ENCODE measurements at regions not wholly inside any gene's neighbourhood (a gene's known extent, or its start where the extent isn't known, plus 50 kb on each side); places are given as distances from the start of the nearest gene placed in this dataset.

- H3K27me3 ChIP-seq = no peaks in the 10 kb centered on the region
- DNase-seq = no peak
- no peak overlapping the region for H3K4me3 ChIP-seq (ENCODE audit: low read depth, low read length)
- no peaks in the 10 kb centered on the region; the same call in 1 of the 2 replicates for H3K9me3 ChIP-seq
- H3K4me1 ChIP-seq = no peaks in the 10 kb centered on the region
- no peak for TF ChIP-seq CTCF (IDR thresholded peaks at IDR 0.05; ENCODE audit: low read depth, low read length)
- H3K36me3 ChIP-seq = no peaks in the 10 kb centered on the region
Observed at GRCh38 chr2:228545041-228545747, 363.7 kb upstream of the SPHKAP start.

DNA sequence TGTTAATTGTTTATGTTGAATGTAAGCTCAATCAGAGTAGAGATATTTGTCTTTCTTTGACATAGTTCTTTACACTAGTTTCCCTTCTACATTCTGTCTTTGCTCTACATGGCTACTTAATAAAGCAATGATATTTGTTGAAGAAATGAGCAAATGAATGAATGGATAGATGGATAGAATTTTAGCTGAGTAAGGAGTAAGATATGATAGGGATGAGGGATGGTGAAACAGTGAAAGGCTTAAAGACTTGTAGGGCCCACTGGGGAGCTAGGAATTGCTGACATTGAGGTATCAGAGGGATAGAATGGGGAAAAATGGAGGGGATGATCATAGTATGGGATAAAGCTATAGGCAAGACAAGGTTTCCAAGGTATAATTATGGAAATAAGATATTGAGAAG lies 361.6 kb upstream of the SPHKAP start:
- H3K36me3 ChIP-seq = no peaks in the 10 kb centered on the region
- no peak overlapping the region for H3K4me3 ChIP-seq (ENCODE audit: low read depth, low read length)
- H3K9me3 ChIP-seq = no peaks in the 10 kb centered on the region; the same call in 1 of the 2 replicates
- no peaks in the 10 kb centered on the region for H3K4me1 ChIP-seq
- no peaks in the 10 kb centered on the region for H3K27me3 ChIP-seq
- no peak for TF ChIP-seq CTCF (IDR thresholded peaks at IDR 0.05; ENCODE audit: low read depth, low read length)
- DNase-seq = no peak

DNA sequence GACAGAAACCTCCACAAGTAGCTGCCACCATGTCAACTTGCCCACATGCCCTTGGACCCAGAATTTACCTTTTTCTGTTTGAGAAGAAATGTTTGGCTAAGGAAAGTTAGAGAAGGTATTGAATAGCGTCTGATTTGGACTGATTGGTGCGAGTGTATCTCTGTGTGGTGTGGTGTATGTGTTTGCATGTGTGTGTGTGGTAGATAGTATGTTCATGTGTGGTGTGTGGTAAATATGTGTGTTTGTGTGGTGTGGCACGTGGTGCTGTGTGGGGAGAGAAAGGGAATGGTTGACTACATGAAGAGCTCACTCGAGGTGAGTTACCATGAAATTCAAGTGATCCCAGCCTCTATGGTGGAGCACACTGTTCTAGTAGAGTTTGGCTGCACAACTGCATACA lies 360.8 kb upstream of the SPHKAP start:
- Histone ChIP-seq H3K36me3 (no peaks in the 10 kb centered on the region), H3K4me3 (ENCODE audit: low read depth, low read length) (no peak overlapping the region), H3K9me3 (no peaks in the 10 kb centered on the region; the same call in 1 of the 2 replicates), H3K4me1 (no peaks in the 10 kb centered on the region), H3K27me3 (no peaks in the 10 kb centered on the region)
- TF ChIP-seq CTCF (IDR thresholded peaks at IDR 0.05; ENCODE audit: low read depth, low read length) = no peak
- no peak for DNase-seq

DNA sequence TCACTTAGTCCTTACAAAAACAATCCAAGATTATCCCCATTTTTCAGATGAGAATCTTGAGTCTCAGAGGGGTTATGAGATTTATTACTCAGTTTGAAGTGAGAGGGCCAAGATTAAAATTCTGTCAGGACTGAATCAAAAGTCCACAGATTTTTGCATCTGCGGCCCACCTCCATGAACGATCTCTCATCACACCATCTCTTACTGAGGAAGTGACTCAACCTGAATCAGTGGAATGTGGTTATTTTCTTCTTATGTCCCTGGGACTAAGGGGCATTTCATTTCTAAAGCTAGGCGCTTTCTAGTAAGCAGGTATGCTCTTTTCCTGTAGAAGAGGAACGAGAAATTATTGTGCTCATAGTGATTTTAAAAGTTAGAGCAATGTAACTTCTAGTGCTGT lies 360.3 kb upstream of the SPHKAP start:
- H3K4me1 ChIP-seq = no peaks in the 10 kb centered on the region
- no peaks in the 10 kb centered on the region for H3K27me3 ChIP-seq
- no peaks in the 10 kb centered on the region for H3K36me3 ChIP-seq
- no peak overlapping the region for H3K4me3 ChIP-seq (ENCODE audit: low read depth, low read length)
- DNase-seq = no peak
- H3K9me3 ChIP-seq = no peaks in the 10 kb centered on the region; the same call in 1 of the 2 replicates
- no peak for TF ChIP-seq CTCF (IDR thresholded peaks at IDR 0.05; ENCODE audit: low read depth, low read length)

GRCh38 chr2:228540976-228541375 lies 359.5 kb upstream of the SPHKAP start:
- TF ChIP-seq CTCF (IDR thresholded peaks at IDR 0.05; ENCODE audit: low read depth, low read length) = no peak
- Histone ChIP-seq H3K9me3 (no peaks in the 10 kb centered on the region; the same call in 1 of the 2 replicates), H3K36me3 (no peaks in the 10 kb centered on the region), H3K27me3 (no peaks in the 10 kb centered on the region), H3K4me3 (ENCODE audit: low read depth, low read length) (no peak overlapping the region), H3K4me1 (no peaks in the 10 kb centered on the region)
- no peak for DNase-seq

DNA sequence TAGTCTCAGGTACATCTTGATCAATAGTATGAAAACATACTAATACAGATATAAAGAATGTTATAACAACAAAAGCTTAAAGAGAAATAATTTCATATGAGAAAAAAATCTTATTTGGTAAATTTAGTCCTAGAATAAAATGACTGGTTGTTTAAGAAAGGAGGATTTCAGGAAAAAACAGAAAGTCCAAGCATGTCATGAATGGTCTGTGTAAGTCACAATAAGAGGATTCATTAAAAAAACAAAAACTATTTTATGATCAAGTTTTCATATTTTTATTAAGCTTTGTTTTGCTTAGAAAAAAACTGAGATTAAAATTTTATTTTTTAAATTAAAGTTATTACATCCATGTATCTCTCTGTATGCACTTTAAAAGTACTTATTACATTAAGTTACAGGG lies 353.9 kb upstream of the SPHKAP start:
- H3K4me3 ChIP-seq (ENCODE audit: low read depth, low read length) = no peak overlapping the region
- no peaks in the 10 kb centered on the region; the same call in 1 of the 2 replicates for H3K9me3 ChIP-seq
- H3K27me3 ChIP-seq = no peaks in the 10 kb centered on the region

More for the DNA sequence above, 353.9 kb upstream of the SPHKAP start:
- H3K4me1 ChIP-seq = no peaks in the 10 kb centered on the region
- no peak for TF ChIP-seq CTCF (IDR thresholded peaks at IDR 0.05; ENCODE audit: low read depth, low read length)
- no peak for DNase-seq
- no peaks in the 10 kb centered on the region for H3K36me3 ChIP-seq
